Astrocyte (in vitro differentiated cells and primary cell): ENCODE measurements at regions not wholly inside any gene's neighbourhood (a gene's known extent, or its start where the extent isn't known, plus 50 kb on each side); places are given as distances from the start of the nearest gene placed in this dataset.

ENCODE experiments used
- CTCF ChIP-seq: IDR thresholded peaks from 2 replicates; pipeline ENCODE4 v1.5.1; 2011; ENCODE audit warnings: low read depth, mild to moderate bottlenecking, inconsistent platforms, low read length, moderate library complexity; ENCODE audit not compliant: insufficient read depth
- EZH2 ChIP-seq: IDR thresholded peaks from 2 replicates; pipeline ENCODE4 v1.6.1; 2012; ENCODE audit warnings: mild to moderate bottlenecking, low read length, inconsistent platforms; ENCODE audit not compliant: insufficient read depth

- no peak for TF ChIP-seq CTCF
- no peak for TF ChIP-seq EZH2
Observed at GRCh38 chr4:130154901-130155300, 1058.9 kb downstream of the C4orf33 start.
